Activated effector memory CD4-positive, alpha-beta T cell treated with anti-CD3 and anti-CD28 coated beads, Interleukin-2, amount 50 U/mL, for 16 hours (primary cell): ENCODE measurements at regions not wholly inside any gene's neighbourhood (a gene's known extent, or its start where the extent isn't known, plus 50 kb on each side); places are given as distances from the start of the nearest gene placed in this dataset.
"Not testable (repeated sequence)": the region's sequence is repeated elsewhere in the genome, so short reads cannot be mapped to it uniquely, and the experiment has no call there.

Source experiments
- DNase-seq: peaks from one replicate; pipeline ENCODE4 v3.0.0-alpha.2; 2020

DNA sequence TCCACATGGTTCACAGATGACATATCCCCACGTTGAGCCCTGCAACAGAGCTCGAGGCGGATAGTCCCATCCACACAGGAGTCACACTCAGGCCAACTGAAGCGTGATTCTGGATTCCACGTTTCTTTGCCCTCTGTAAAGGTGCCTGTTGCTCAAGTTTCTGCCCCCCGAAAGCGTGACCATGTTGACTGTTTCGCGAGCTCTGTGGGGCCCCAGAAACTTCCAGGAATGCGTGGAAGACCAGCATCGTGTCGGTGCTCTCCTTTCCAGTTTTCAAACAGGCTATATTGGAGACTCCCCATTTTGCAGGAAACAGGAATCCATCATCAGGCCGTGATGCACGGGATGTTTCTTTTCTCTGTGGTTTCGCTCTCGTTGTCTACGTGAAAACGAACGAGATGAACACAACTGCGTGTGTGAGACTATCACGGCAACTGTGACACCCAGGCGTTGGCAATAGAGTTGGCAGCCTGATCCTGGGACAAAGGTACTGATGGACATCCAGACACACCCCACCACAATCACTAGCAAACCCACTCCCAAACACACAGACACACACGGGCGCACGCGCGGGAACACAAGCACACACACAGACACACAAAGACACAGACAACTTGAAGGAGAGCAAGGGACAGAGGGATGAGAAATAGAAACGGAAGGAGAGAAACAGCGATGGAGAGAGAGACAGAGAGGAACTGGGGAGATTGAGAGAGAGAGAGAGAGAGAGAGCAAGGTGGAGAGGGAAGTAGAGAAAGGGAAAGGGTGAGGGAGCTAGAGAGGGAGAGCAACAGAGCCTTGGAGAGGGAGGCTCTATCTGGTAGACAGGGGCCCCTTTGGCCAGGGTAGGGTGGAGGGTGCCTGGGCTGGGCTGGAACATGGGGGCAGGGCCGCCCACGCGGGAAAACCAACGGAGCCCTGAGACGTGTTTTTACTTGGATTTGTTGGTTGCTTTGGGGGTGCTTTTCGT lies 1609.3 kb downstream of the SPATA31A7 start:
- peak; percentile 70 for DNase-seq

DNA sequence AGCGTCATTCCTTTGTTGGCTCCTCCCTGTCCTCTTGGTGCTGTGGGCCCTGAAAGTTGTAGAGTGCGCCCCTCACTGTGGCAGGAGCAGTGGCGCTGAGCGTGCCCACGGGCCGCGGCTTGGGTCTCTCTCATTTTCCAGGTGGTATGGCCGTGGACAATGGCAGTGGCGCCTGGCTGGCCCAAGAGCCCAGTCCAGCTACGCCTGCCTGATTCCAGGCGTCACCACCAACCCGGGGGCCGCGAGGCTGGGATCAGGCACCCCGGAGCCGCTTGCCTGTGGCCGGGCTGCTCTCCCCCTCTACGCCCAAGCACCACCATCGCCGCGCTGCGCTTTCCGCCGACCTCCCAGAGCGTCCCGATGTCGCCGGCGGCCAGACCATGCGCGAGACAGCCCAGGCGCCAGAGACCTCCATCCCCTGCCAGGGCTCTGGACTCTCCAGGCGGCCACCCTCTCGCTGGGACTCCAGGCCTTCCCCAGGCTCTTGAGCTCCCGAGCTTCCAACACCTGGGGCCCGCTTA lies 1610.1 kb downstream of the SPATA31A7 start:
- peak; percentile 69 for DNase-seq

DNA sequence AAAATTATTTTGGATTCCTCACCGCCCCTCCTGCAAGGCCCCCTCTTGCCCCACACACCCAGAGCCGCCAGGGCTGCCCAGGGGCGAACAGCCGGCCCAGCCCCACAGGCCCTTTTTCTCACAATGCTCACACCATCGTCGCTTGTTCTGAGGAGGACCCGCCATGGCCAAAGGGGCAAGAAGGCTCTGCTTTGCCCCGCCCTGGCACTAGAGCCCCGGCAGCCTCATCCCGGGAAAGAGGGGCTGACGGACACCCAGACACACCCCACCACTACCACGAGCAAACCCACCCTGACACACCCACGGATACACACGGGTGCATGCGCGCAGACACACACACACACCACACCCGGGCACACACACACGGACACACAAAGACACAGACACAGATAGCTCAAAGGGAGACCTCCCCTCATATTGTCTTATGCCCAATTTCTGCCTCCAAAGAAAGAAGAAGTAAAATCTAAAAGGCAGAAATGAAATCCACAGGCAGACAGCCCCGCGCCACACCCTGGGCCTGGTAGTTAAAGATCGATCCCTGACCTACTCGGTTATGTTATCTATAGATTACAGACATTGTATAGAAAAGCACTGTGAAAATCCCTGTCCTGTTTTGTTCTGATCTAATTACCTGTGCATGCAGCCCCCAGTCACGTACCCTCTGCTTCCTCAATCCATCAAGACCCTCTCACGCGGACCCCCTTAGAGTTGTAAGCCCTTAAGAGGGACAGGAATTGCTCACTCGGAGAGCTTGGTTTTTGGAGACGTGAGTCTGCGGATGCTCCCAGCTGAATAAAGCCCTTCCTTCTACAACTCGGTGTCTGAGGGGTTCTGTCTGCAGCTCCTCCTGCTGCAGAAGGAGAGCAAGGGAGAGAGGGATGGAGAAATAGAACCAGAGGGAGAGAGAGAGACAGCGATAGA lies 1610.9 kb downstream of the SPATA31A7 start:
- peak; percentile 69 for DNase-seq

DNA sequence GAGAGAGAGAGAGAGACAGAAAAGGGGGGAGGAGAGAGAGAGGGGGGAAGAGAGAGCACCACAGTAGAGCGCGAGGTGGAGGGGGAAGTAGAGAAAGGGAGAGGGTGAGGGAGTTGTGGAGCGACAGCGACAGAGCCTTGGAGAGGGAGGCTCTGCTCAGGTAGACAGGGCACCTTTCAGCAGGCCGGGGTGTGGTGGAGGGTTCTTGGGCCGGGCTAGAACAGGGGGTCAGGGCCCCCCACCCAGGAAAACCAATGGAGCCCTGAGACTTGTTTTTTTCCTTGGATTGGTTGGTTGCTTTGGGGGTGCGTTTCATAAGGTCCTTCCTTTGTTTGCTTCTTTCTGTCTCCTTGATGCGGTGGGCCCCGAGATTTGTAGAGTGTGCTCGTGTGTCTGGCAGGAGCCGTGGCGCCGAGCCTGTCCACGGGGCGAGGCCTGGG lies 1611.6 kb downstream of the SPATA31A7 start:
- DNase-seq, result peak; percentile 63

DNA sequence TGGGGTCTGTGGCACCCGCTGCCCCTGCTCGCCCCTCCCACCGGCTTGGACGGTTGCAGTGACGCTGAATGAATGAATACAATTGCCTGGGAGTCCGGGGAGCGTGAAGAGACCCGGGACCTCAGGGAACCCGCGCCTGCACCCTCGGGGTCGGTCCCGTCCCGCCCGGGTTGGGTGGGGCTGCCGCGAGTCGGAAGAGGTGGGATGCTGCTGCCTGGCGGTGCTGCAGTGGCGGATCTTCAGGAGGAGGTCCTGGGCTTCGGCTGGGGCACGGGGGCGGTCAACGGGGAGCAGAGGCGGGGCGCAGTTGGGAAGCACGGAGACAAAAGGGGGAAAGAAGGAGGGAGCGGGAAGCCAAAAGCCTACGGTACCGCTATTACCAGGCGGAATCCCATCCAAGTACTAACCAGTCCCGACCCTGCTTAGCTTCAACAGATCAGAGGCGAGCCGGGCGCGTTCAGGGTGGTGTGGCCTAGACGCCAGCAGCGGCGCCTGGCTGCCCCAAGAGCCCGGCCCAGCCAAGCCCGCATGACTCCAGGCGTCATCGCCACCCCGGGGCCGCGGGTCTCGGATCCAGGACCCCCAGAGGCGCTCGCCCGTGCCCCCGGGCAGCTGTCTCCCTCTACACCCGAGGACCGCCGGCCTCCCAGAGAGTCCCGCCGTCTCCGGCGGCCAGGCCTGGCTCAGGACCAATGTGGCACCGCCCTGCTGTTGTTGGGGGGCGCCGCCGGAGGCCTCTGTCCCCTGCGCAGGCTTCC lies 1612.3 kb downstream of the SPATA31A7 start:
- peak; percentile 84 for DNase-seq

DNA sequence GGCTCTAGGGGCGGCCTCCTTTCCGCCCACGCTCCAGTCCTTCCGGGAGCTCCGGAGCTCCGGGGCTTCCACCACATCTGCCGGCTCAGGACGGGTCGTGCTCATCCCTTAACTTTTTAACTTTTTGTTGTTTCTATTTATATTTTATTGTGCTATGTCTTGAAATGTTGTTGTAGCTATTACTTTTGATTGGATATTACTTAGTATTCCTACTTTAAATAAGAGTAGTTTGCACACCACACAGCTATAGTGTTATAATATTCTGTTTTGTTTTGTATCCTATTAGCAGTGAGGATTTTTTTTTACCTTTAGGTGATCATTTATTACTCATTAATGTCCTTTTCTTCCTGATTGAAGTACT lies 1612.9 kb downstream of the SPATA31A7 start:
- not testable (repeated sequence) for DNase-seq

DNA sequence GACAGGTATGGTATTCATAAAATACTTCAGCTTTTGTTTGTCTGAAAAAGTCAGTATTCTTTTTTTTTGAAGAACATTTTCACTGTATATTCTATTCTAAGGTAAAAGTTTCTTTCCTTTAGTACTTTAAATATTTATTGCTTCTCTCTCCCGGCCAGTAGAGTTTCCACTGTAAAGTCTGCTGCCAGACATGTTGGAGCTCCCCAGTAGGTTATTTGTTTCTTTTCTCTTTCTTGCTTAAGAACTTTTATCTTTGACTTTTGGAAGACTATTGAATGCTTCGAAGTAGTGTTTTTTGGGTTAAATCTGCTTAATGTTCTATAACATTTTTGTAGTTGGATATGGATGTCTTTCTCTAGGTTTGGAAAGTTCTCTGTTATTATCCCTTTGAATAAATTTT lies 1613.3 kb downstream of the SPATA31A7 start:
- DNase-seq, result not testable (repeated sequence)

DNA sequence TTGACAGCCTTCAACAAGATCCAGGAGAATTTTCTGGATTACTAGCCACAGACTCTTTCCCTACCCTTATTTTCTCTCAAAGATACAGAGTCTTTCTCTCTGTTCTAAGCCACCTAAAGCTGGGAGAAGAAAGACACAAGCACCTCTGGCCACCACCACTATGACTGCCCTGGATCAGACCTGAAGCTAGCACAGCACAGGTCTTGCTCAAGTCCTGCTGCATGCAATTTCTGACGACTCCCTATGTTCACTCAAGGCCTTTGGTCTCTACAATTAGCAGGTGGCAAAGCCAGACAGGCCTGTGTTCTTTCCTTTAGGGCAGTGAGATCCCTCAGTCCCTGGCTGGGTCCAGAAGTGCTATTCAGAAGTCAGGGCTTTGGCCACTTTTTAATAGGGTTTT lies 1614.5 kb downstream of the SPATA31A7 start:
- DNase-seq, result peak; percentile 62

DNA sequence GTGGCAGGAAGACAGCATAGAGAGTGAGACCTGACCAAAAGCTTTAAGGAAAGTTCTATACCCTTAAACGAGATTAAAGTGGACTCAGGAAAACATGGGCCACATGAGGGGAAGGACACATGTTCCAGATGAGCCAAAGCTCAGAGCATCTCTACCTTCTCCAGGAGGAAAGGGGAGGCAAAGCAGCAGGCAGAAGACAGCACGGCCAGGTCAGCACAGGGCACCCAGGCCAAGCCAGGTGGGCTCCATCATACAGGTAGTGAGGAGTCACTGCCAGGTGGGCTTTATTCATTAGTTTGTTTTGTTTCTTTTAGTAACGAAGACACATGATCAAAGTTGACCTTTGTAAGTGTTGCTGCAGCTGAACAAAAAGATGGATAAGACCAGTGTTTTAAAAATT lies 1617.6 kb downstream of the SPATA31A7 start:
- peak; percentile 63 for DNase-seq

DNA sequence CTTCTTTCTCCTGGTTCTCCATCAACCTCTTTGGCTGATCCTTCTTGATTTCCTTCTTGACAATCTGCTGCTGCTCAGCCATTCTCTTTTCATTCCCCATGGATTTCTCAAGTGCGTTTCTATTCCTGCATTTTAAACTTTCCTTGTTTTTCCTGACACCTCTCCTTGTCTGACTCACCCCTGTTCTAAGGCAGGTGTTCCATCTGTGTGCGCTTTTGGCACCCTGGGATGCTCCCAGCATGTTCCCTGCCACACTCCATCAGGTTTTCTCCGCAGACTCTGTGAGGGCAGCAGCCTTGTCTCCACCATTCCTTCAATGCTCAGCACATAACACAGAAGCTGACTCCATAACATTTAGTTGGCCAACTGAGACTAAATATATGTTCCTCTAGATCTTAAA lies 1618.2 kb downstream of the SPATA31A7 start:
- not testable (repeated sequence) for DNase-seq

DNA sequence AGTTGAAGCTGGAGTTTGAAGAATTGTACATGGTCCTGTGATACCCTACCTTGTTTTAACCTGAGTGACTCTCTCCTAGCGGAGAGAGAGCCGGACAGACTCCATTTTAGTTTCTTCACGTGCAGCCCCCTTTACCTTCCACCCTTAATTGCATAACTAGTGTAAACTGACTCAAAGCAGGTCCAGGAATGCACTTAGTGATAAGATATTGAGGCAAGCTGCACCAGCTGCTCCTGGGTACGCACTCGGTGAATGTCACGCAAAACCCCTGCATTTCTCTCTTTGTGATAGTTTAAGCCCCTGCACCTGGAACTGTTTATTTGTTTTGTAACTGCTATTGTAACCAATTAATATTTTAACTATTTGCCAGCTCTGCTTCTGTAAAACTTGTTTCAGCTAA lies 1620.5 kb downstream of the SPATA31A7 start:
- DNase-seq, result not testable (repeated sequence)

DNA sequence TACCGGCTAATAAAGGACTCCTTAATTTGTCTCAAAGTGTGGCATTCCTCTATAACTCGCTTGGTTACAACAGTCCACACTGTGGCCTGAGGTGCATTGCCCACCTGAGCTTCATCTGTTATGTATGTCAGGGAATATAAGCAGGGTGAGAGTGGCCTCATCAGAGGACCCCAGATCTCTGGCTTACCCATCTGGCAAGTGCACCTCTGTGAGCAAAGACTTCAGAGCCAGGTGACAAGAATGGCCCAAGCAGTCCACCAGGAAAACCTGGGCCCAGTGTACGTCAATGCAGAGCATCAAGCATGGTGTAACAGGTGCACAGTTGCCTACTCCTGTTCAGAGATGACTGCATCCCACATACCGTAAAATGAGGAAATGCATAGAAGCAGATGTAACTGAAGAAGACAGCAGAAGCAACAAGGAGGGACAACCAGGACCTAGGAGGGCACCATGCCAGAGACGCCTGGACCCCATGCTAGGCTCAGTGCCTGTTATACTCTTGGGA lies 1621.0 kb downstream of the SPATA31A7 start:
- not testable (repeated sequence) for DNase-seq

DNA sequence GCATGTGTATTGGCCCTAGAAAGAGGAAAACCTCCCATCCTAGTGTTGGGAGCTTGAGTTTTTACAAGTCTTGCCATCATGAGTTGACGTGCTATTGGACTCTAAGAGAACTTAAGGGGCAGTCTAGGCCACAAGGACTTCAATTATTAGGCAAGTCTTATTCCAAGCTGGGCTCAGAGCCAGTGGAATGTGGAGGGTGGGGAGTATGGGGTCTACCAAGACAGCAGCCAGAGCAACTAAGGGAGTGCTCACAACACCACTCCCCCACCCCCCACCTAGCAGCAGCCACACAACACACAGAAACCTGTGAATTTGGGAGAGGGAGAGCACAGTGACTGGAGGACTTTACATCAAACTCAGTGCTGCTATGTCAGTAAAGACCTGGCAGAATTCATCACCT lies 1625.6 kb downstream of the SPATA31A7 start:
- not testable (repeated sequence) for DNase-seq

DNA sequence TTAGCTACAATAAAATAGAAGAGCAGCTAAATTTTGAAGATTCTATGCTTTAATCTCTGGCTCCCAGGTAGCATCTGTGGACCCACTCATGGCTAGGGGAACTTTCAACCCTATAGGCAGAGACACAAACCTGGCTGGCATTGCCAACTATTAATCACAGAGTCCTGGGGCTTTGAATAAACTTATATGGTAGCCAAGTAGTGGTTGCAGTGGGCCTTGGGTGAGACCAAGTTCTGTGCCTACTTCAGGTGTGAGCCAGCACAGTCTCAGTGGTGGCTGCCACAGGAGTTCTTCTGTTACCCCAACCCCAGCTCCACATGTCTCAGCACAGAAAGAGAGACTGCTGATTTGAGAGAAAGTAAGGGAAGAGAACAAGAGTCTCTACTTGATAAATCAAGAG lies 1626.5 kb downstream of the SPATA31A7 start:
- DNase-seq, result peak; percentile 63

DNA sequence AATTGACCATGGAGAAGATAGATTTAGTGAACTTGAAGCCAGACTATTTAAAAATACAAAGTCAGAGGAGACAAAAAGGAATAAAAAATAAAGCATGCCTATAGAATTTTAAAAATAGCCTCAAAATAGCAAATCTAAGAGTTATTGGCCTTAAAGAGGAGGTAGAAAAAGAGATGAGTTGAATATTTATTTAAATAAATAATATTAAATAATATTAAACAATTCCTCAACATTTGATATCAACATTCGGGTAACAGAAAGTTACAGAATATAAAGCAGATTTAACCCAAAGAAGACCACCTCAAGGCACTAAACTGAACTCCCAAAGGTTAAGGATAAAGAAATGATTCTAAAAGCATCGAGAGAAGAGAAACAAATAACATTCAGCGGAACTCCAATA lies 1627.4 kb downstream of the SPATA31A7 start:
- not testable (repeated sequence) for DNase-seq

DNA sequence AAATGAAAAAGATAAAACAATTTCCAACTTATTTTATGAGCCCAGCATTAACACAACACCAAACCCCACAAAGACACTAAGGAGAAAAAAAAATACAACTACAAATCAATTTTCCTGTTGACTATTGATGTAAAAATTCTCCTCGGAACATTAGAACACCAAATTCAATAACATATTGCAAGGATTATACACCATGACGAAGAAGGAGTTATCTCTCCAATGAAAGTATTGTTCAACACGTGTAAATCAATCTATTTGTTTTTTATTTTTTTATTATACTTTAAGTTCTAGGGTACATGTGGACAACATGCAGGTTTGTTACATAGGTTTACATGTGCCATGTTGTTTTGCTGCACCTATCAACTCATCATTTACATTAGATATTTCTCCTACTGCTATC lies 1632.3 kb downstream of the SPATA31A7 start:
- DNase-seq, result not testable (repeated sequence)

DNA sequence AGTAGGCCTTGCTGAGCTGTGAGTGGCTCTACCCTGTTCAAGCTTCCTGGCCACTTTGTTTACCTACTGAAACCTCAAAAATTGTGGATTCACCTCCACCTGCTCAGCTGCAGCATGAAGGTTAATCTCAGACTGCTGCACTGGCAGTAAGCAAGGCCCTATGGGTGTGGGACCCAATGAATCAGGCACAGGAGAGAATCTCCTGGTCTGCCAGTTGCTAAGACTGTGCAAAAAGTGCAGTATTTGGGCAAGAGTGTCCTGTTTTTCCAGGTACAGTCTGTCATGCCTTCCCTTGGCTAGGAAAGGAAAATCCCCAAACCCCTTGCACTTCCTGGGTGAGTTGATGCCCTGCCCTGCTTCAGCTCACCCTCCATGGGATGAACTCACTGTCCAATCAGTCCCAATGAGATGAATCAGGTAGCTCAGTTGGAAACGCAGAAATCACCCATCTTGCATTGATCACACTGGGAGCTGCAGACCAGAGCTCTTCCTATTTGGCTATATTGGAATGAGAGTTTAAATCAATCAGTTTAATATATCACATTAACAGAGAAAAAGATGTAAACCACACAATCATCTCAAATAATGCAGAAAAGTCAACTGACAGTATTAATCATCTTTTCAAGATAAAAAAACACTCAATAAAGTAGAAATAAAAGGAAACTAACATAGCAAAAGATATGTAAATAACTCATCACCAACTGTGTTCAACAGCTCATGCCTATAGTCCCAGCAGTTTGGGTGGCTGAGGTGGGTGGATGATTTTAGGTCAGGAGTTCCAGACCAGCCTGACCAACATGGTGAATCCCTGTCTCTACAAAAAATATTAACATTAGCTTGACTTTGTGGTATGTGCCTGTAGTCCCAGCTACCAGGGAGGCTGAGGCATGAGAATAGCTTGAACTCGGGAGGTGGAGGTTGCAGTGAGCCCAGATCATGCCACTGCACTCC lies 1638.4 kb downstream of the SPATA31A7 start:
- not testable (repeated sequence) for DNase-seq

DNA sequence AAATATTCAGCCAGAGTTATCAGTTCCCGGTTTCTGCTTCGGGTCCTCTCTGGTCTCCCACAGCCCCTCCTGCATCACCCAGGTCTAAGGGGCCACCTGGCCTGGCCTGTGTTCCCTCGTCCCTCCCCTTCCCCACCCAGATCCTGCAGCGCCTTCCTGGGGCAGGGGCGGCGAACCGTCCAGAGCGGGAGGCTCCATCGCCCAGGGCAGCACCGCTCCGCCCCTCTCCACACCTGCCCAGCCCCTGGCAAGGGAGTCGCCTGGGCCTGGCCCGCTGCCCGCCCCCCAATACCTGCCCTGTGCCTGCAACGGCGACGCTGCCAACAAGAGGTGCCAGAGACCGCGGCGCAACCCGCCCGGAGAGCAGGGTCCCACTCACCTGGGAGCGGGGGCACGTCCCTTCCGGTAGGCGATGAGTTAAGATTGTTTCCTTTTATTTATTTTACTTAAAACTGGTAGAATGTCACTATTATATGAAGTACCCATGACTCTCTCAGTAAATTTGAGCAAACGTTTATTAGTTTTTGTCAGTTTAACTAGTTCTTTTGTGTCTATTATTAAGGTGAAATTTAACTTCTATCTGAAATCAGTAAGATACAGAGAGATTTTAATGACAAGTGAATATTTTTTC lies 1641.1 kb downstream of the SPATA31A7 start:
- not testable (repeated sequence) for DNase-seq

DNA sequence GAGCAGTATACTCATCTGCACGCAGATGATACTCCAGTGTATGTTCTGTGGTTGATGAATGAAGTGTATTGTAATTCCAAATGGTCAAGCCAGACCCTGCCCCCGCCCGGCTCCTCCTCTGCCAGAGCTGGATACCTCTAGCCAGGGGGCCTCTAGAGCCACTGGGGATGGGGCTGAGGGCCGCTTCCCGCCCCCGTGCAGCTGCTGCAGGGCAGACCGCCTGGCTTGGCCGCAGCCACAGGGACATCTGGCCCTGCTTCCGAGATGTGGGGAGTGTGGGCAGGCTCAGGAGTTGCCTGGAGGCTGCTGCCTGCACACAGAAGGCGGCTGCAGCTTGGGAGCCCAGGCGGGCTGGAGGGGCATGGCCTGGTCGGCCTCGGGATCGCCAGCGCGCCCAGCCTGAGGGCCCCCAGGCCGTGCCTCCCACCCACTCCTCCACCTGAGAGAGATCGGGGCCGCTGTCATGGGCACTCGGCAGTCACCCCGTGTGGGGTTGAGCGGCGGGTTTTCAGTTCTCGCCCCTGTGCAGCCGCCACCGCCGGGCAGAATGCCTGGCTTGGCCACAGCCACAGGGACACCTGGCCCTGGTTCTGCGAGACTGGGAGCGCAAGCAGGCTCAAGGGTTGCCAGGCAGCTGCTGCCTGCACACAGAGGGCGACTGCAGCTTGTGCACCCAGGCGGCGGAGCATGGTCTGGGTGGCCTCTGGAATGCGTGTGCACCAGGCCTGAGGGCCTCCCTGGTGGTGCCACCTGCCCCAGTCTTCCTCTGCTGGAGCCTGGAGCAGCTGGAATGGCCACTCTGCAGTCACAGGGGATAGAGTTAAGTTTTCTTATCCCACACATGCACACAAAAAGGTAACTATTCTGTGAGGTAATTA lies 1643.7 kb downstream of the SPATA31A7 start:
- DNase-seq, result not testable (repeated sequence)
